HG03196 (cell line): ENCODE measurements at regions not wholly inside any gene's neighbourhood (a gene's known extent, or its start where the extent isn't known, plus 50 kb on each side); places are given as distances from the start of the nearest gene placed in this dataset.

Experiments used
- ATAC-seq: cut with Tn5 transposase; IDR thresholded peaks from one replicate; pipeline ENCODE4 v1.9.1; 2021; ENCODE audit not compliant: unreplicated experiment

DNA sequence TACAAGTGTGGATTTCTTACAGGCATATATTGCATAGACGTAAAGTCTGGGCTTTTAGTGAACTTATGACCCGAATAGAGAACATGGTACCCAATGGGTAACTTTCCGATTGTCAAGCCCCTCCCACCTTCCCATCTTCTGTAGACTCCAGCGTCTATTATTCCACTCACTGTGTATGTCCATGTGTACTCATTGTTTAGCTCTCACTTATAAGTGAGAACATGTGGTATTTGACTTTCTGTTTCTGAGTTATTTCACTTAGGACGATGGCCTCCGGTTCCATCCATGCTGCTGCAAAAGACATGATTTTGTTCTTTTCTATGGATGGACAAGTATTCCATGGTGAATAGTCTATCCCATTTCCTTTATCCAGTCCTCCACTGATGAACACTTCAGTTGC lies 306.4 kb downstream of the CD83 start:
- no peak for ATAC-seq

GRCh38 chr6:14425805-14426204 lies 308.2 kb downstream of the CD83 start:
- ATAC-seq: no peak

DNA sequence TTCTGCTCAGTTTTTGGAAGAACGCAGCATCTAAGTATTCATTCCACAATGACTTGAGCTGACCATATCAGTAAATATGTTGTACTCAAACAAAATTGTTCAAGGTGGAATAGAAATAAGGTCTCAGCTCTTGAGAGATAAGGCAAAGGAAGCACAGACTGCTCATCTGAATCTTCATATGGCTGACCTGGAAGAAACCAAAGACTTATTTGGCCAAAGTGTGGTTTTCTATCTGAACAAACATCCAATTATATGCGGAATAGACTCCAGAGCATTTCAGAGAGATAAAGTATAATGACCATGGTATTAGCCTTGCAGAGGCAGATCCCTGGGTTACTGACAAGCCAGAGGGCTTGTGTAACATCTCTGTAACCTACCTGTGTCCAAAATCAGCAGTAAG lies 308.7 kb downstream of the CD83 start:
- no peak for ATAC-seq

DNA sequence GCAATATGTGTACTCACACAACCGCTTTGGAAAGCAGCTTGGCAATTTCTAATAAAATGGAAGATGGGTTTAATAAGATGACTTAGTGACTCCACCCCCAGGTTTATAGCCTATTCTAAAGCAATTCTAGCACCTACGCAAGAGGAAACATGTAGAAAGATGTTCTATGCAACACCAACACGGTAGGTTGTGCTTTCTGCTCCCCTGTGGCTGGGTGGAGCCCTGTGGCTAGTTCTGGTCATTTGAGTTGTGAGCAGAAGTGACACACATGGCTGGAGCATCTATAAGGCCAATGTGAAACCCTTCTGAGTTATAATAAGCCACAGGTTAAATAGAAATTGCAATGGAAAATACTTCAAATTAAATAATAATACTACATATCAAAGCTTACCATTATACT lies 310.7 kb downstream of the CD83 start:
- ATAC-seq: no peak

GRCh38 chr6:14429396-14429795 lies 311.8 kb downstream of the CD83 start:
- ATAC-seq: no peak

- ATAC-seq: no peak
These were observed 312.6 kb downstream of the CD83 start for GRCh38 chr6:14430218-14430617.

- ATAC-seq: no peak
These were observed 314.1 kb downstream of the CD83 start for GRCh38 chr6:14431385-14432330.

- ATAC-seq: no peak
These were observed 317.5 kb downstream of the CD83 start for GRCh38 chr6:14434916-14435690.

DNA sequence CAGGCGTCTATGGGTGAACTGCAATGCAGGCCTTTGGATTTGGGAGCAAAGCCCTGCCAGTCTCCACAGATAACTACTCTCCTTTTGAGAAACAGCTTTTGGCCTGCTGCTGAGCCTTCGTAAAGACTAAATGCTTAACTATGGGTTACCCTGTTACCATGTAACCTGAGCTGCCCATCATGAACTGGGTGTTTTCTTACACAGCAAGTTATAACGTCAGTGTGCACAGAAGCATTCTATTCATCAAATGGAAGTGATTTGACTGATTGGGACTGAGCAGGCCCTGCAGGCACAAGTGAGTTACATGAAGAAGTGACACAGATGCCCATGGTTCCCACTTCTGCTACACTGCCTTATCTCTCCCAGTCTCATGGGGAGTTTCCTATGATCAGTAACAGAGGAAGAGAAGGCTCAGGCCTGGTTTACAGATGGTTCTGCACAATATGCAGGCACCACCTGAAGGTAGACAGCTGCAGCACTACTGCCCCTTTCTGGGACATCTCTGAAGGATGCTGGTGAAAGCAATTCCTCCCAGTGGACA lies 319.1 kb downstream of the CD83 start:
- ATAC-seq: no peak

DNA sequence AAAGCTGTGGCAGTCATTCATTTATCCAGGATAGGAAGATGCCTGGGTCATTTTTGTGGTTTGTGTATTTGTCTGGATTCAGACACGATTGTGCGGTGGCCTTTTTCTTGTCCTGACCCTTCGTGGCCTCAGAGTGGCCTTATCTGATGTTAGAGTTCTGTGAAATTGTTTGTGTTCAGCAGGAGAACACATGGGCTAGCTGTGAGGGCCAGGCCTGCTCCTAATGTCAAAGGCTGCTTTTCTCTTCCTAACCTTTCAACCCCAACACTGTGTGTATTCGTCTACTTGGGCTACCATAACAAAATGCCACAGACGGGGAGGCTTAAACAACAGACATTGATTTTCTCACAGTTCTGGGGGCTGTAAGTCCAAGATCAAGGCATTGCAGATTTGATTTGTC lies 321.8 kb downstream of the CD83 start:
- ATAC-seq: no peak

GRCh38 chr6:14440215-14440910 lies 322.8 kb downstream of the CD83 start:
- ATAC-seq: no peak

GRCh38 chr6:14440940-14441781 lies 323.6 kb downstream of the CD83 start:
- no peak for ATAC-seq

GRCh38 chr6:14442242-14442641 lies 324.7 kb downstream of the CD83 start:
- ATAC-seq: no peak

DNA sequence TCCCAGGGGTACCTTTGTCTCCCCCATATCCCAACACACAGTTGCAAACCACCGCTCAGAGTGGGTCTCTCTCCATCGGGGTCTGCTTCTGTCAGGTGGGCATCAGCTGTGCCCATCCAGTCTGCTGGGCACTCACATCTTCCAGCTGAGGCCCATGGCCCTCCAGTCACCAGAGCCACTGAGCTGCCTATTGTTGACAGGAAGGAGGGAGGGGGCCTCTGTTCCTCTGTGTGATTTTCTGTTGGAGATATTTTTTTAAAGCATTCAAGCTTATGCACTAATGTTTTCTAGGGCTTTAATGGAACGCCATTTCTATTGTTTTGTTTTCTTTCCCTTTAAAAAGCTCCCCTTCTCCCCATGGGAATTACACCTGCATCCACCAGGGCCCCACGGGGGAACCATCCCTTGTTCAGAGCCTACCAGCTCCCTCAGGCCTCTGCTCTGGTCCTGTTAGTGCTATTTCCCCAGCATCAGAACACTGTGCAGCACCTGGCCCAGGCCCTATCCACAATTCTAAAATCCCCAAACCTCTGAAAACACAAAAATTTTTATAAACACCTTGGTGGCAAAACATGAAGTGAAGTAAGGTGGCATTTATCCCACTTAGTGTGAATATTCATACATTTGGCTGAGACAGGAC lies 326.2 kb downstream of the CD83 start:
- no peak for ATAC-seq

- no peak for ATAC-seq
These were observed 326.9 kb downstream of the CD83 start for GRCh38 chr6:14444295-14444972.

- no peak for ATAC-seq
These were observed 329.7 kb downstream of the CD83 start for GRCh38 chr6:14447240-14447639.

- no peak for ATAC-seq
These were observed 330.7 kb downstream of the CD83 start for GRCh38 chr6:14448246-14448645.

- ATAC-seq: no peak
These were observed 332.5 kb downstream of the CD83 start for GRCh38 chr6:14450133-14450504.

DNA sequence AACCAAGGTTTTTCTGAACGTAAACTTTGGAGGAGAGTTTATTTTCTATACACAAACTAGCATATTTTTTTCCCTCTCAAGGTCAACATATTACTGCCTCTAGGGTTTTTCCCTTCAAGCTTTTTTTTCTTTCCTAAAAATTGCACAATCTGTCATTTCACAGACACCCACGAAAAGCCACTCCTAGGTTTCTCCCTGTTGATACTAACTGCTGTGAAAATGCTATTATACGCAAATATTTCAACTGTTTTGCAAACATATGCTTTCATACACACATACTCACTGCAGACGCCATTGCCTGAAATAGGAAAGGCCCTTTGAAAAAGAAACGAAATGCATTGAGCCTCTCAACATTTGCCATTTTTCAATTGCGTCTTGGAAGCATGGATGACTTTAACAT lies 333.0 kb downstream of the CD83 start:
- no peak for ATAC-seq
